ENCODE measurements at regions not wholly inside any gene's neighbourhood (a gene's known extent, or its start where the extent isn't known, plus 50 kb on each side); places are given as distances from the start of the nearest gene placed in this dataset.

- ChIA-PET CTCF (interaction anchor here (0.7 kb wide), 1 partner anchor 10 kb away, joined by 3 read pairs; no protein-coding TSS in a partner anchor), POLR2A (no interaction called here)
- Histone ChIP-seq H3K4me3 (ENCODE audit: low read depth, low read length) (no peak overlapping the region), H3K36me3 (ENCODE audit: control insufficient read depth in 2 of 2, insufficient read depth in 1 of 2, low read length in 2 of 2) (no peaks in the 10 kb centered on the region), H3K9me3 (ENCODE audit: control insufficient read depth, insufficient read depth, low read depth, low read length) (no peaks in the 10 kb centered on the region), H3K4me1 (ENCODE audit: control insufficient read depth, insufficient read depth, low read length) (no peaks in the 10 kb centered on the region), H3K27ac (ENCODE audit: extremely low read depth, low read depth, low read length) (no peak overlapping the region)
- no peak for TF ChIP-seq ZBTB11 (tag by site-specific recombination; conservative IDR thresholded peaks at IDR 0.05; ENCODE audit: low read depth)
- TF ChIP-seq PRDM10 (tag by site-specific recombination; IDR thresholded peaks at IDR 0.05), result no peak
- no peak for TF ChIP-seq ZNF140 (tag by site-specific recombination; IDR thresholded peaks at IDR 0.05)
- no peak for TF ChIP-seq SETDB1 (IDR thresholded peaks at IDR 0.05; ENCODE audit: insufficient read length, low read length)
- TF ChIP-seq SP7 (tag by site-specific recombination; IDR thresholded peaks at IDR 0.05), result no peak
- TF ChIP-seq ZBTB7A (tag by site-specific recombination; IDR thresholded peaks at IDR 0.05; ENCODE audit: low read depth), result no peak
- no peak for TF ChIP-seq ZNF362 (tag by site-specific recombination; IDR thresholded peaks at IDR 0.05)
- no peak for TF ChIP-seq ZNF624 (tag by site-specific recombination; IDR thresholded peaks at IDR 0.05)
- no peak for TF ChIP-seq ZNF560 (tag by site-specific recombination; IDR thresholded peaks at IDR 0.05; ENCODE audit: borderline replicate concordance)
- no peak for TF ChIP-seq ZNF366 (tag by site-specific recombination; conservative IDR thresholded peaks at IDR 0.05)
- TF ChIP-seq ZNF544 (tag by site-specific recombination; IDR thresholded peaks at IDR 0.05), result no peak
- TF ChIP-seq ZNF280C (tag by site-specific recombination; IDR thresholded peaks at IDR 0.05), result no peak
- no peak for TF ChIP-seq KLF10 (tag by site-specific recombination; IDR thresholded peaks at IDR 0.05)
- no peak for TF ChIP-seq ZXDB (tag by site-specific recombination; IDR thresholded peaks at IDR 0.05)
- no peak for TF ChIP-seq ZNF707 (tag by site-specific recombination; IDR thresholded peaks at IDR 0.05)
- no peak for TF ChIP-seq ZNF580 (tag by site-specific recombination; IDR thresholded peaks at IDR 0.05)
- no peak for TF ChIP-seq GLIS2 (tag by site-specific recombination; IDR thresholded peaks at IDR 0.05)
- no peak for TF ChIP-seq TCF7L2 (IDR thresholded peaks at IDR 0.05; ENCODE audit: borderline replicate concordance, low read depth, low read length)
Observed at GRCh38 chr2:18454692-18455235, 105.7 kb downstream of the RDH14 start.

Measured in HEK293 (cell line).